ENCODE measurements at regions not wholly inside any gene's neighbourhood (a gene's known extent, or its start where the extent isn't known, plus 50 kb on each side); places are given as distances from the start of the nearest gene placed in this dataset.

- no peak for TF ChIP-seq CTCF (optimal IDR thresholded peaks at IDR 0.05 in 1 of 3, IDR thresholded peaks at IDR 0.05 in 1 of 3, conservative IDR thresholded peaks at IDR 0.05 in 1 of 3; ENCODE audit: extremely low read depth in 1 of 3, insufficient read depth in 2 of 3, low read length in 3 of 3)
- no peak for TF ChIP-seq EZH2 (IDR thresholded peaks at IDR 0.05; ENCODE audit: low read length)
Measured at GRCh38 chr20:7174554-7174953, 407.1 kb downstream of the BMP2 start.

All from keratinocyte (primary cell).